Right lobe of liver (tissue), 6 donors: ENCODE measurements at regions not wholly inside any gene's neighbourhood (a gene's known extent, or its start where the extent isn't known, plus 50 kb on each side); places are given as distances from the start of the nearest gene placed in this dataset.

Experiments
- ATAC-seq, 4 donors: fragments of 200-7000 bp; cut with Tn5 transposase; one replicate each; pipeline ENCODE4 v1.9.1; 2020; ENCODE audit warnings: mild to moderate bottlenecking in 4 of 4, moderate library complexity in 4 of 4
- DNase-seq, 3 donors: peaks; one replicate each; pipeline ENCODE4 v3.0.0-alpha.2; 2020
- H3K27ac ChIP-seq, 3 donors: fragments of 200-600 bp; one replicate each; pipeline ENCODE4 v1.8.0; 2022
- H3K27me3 ChIP-seq, 2 donors: fragments of 200-600 bp; one replicate each; pipeline ENCODE4 v1.8.0; 2022
- H3K36me3 ChIP-seq, 4 donors: fragments of 200-600 bp; sonication (generic) in 1 of 4; one replicate each; pipeline versions ENCODE4 v1.5.1 to v1.8.0; 2017 to 2022; ENCODE audit warnings: control low read depth in 1 of 4
- H3K4me1 ChIP-seq, 4 donors: fragments of 200-600 bp; sonication (generic) in 1 of 4; one replicate each; pipeline versions ENCODE4 v1.5.1 to v1.8.0; 2017 to 2022; ENCODE audit warnings: control low read depth in 1 of 4
- H3K4me3 ChIP-seq, 3 donors: fragments of 200-600 bp; one replicate each; pipeline ENCODE4 v1.8.0; 2022
- H3K9me3 ChIP-seq, 4 donors: fragments of 200-600 bp; sonication (generic) in 1 of 4; one replicate each; pipeline versions ENCODE4 v1.5.1 to v1.8.0; 2017 to 2022; ENCODE audit warnings: control low read depth in 1 of 4
- POLR2A ChIP-seq: fragments of 450-650 bp; IDR thresholded peaks from one replicate; pipeline ENCODE4 v1.6.1; 2017; ENCODE audit warnings: antibody characterized with exemption, mild to moderate bottlenecking
- WGBS: methylation state at CpG from one replicate; pipeline ENCODE4 v1.1.6; 2018; ENCODE audit warnings: low coverage, low lambda C conversion rate; ENCODE audit not compliant: insufficient coverage; ENCODE audit errors: missing lambda C conversion rate; 5-methylcytosine and 5-hydroxymethylcytosine counted together
- intact Hi-C, 2 donors: fragments of 100-400 bp; cut with DNase I; formaldehyde crosslinking; loops; one replicate each; pipeline versions ENCODE4 v1.11.2 to v1.14.1; 2022
- TF ChIP-seq, protein P1 (sequence below), 4 donors: fragments of 200-600 bp in 3 of 4; fragments of 450-650 bp in 1 of 4; IDR thresholded peaks; one replicate each; pipeline versions ENCODE4 v1.5.1 to v1.8.0; 2016 to 2022; ENCODE audit warnings: antibody characterized with exemption in 4 of 4, mild to moderate bottlenecking in 2 of 4
- donor health status: DM: no; HTN: yes; CAD: no.
- donor health status: DM: no; HTN: no; CAD: no.
- donor health status: DM: no; HTN: no; CAD: no.
- donor health status: DM: no; HTN: yes; CAD: no.
- donor health status: DM: no; HTN: yes; CAD: no.

DNA sequence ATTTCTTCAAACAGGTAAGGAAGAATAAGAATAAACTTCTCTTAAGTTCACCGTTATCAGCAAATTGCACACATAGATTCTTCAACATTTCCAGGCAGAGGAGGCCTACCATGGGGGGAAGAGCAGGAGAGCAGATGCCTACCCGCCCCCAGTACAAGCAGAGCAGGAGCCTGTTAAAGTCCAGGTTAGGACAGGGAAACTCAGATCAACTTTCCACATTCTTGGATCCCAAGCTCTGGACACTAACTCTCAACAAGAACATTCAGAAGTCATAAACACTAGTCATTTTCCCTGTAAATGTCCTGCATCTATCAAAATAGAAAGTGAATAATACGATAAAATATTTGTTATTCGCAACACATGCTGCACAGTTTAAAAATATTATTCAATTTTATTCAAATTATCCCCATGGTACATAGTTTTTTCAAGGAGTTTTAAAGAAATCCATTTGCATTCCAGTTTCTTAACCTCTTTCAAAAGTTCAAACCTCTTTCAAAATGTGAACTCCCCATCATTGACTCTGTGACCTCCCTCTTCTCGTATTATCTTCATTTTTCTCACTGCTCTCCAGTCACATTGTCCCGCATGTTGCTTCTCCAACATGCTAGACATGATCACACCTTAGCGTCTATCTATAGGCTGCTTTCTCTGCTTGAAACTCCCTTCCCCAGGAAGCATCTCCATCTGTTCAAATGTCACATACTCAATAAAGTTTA is 185.2 kb upstream of the NEIL3 start:
- no peaks in the 10 kb centered on the region for H3K27me3 ChIP-seq
- H3K36me3 ChIP-seq = no peaks in the 10 kb centered on the region
- TF ChIP-seq POLR2A = no peak
- TF ChIP-seq, protein P1, sequence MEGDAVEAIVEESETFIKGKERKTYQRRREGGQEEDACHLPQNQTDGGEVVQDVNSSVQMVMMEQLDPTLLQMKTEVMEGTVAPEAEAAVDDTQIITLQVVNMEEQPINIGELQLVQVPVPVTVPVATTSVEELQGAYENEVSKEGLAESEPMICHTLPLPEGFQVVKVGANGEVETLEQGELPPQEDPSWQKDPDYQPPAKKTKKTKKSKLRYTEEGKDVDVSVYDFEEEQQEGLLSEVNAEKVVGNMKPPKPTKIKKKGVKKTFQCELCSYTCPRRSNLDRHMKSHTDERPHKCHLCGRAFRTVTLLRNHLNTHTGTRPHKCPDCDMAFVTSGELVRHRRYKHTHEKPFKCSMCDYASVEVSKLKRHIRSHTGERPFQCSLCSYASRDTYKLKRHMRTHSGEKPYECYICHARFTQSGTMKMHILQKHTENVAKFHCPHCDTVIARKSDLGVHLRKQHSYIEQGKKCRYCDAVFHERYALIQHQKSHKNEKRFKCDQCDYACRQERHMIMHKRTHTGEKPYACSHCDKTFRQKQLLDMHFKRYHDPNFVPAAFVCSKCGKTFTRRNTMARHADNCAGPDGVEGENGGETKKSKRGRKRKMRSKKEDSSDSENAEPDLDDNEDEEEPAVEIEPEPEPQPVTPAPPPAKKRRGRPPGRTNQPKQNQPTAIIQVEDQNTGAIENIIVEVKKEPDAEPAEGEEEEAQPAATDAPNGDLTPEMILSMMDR (IDR thresholded peaks at IDR 0.05) = no peak
- ATAC-seq (no peak), DNase-seq (no peak)
- WGBS = 44% methylated on average over 7 of the region's 7 CpGs
- no peak overlapping the region for H3K27ac ChIP-seq
- H3K4me1 ChIP-seq = no peaks in the 10 kb centered on the region
- H3K9me3 ChIP-seq = no peaks in the 10 kb centered on the region
- no peak overlapping the region for H3K4me3 ChIP-seq
- intact Hi-C loops = no loop called here

DNA sequence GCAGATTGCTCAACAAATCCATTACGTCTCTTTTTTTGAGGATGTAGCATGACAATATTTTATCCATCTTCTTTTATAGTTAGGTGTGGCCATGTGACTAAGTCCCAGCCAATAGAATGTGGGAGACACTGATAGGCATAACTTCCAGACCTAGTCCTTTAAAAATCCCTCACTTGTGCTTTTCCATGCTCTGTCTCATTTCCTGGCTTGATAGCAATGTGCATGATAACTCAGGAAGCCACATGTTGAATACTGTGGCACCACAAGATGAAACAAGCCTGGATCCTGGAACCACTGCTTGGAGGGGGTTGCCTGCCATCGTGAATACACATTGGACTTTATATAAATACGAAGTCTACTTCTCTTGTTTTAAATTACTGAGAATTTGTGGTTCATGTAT is 184.0 kb upstream of the NEIL3 start:
- Histone ChIP-seq H3K27me3 (no peaks in the 10 kb centered on the region), H3K4me3 (no peak overlapping the region), H3K27ac (no peak overlapping the region), H3K4me1 (no peaks in the 10 kb centered on the region), H3K36me3 (no peaks in the 10 kb centered on the region), H3K9me3 (no peaks in the 10 kb centered on the region)
- no peak for TF ChIP-seq POLR2A
- TF ChIP-seq, protein P1 (IDR thresholded peaks at IDR 0.05) = no peak
- DNase-seq (no peak), ATAC-seq (no peak)
- intact Hi-C loops = no loop called here
- WGBS = 47% methylated on average over 3 of the region's 3 CpGs

DNA sequence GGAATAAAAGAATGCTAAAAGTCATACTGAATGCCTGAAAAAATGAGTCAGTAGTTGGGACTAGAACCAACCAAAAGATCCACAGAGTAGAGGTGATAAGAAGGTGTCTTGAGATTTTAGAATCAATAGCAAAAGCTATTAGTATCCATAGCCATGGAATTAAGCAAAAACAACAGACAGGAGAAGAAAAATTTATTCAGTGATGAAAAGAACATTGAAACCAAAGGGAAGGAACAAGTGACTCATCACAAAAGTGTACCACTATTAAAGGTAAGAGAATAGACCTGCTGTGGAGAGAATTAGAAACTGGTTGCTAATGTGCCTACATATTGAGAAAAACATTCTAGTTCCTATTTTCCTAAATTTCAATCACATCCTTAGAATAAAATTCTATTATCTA is 182.0 kb upstream of the NEIL3 start:
- Histone ChIP-seq H3K9me3 (no peaks in the 10 kb centered on the region), H3K27me3 (no peaks in the 10 kb centered on the region), H3K4me3 (no peak overlapping the region), H3K36me3 (no peaks in the 10 kb centered on the region), H3K27ac (no peak overlapping the region), H3K4me1 (no peaks in the 10 kb centered on the region)
- intact Hi-C loops = no loop called here
- no peak for DNase-seq
- no peak for ATAC-seq
- no peak for TF ChIP-seq POLR2A
- TF ChIP-seq, protein P1 (IDR thresholded peaks at IDR 0.05) = no peak

DNA sequence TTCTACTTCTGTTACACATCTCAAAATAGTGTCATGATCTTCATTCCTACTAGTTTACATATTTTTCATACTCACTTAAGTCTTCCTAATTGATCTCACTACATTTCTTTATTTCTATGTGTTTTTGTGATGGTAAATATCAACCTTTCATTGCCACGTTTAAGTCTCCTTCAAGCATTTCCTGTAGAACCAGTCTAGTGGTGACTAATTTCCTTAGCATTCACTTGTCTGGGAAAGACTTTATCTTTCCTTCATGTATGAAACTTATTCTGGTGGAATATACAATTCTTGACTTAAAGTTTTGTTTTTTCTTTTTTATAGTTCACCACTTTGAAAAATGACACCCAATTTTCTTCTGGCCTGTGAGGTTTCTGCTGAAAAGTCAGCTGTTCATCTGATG is 181.4 kb upstream of the NEIL3 start:
- no peak overlapping the region for H3K4me3 ChIP-seq
- no peaks in the 10 kb centered on the region for H3K27me3 ChIP-seq
- H3K9me3 ChIP-seq = no peaks in the 10 kb centered on the region
- DNase-seq (no peak), ATAC-seq (no peak)
- no peaks in the 10 kb centered on the region for H3K36me3 ChIP-seq
- no peak for TF ChIP-seq POLR2A
- TF ChIP-seq, protein P1 (IDR thresholded peaks at IDR 0.05) = no peak
- intact Hi-C loops = no loop called here
- H3K4me1 ChIP-seq = no peaks in the 10 kb centered on the region
- H3K27ac ChIP-seq = no peak overlapping the region
- WGBS = 27% methylated on average over 1 of the region's 1 CpG

DNA sequence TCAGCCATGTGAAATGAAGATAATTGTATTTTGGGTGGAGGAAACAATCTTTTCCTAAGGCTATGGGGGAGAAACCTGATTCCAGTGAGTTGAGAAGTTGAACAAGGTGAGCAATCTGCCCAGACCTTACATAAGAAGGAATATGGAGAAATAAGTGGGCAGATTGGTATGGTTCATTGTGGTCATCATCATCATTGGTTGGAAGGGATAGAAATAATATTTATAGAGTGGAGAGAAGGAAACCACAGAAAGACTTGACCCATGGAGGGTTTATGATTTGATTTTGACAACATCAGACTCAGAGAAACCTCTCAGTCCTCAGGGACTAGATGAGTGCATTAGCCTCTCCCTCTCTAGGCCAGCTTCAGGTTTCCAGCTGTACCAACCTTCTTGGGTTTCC is 177.9 kb upstream of the NEIL3 start:
- H3K36me3 ChIP-seq = no peaks in the 10 kb centered on the region
- no peaks in the 10 kb centered on the region for H3K27me3 ChIP-seq
- no peaks in the 10 kb centered on the region for H3K4me1 ChIP-seq
- H3K27ac ChIP-seq = no peak overlapping the region
- intact Hi-C loops = no loop called here
- DNase-seq (no peak), ATAC-seq (no peak)
- TF ChIP-seq, protein P1 (IDR thresholded peaks at IDR 0.05) = no peak
- no peak for TF ChIP-seq POLR2A
- no peak overlapping the region for H3K4me3 ChIP-seq
- H3K9me3 ChIP-seq = no peaks in the 10 kb centered on the region
